ENCODE measurements at regions not wholly inside any gene's neighbourhood (a gene's known extent, or its start where the extent isn't known, plus 50 kb on each side); places are given as distances from the start of the nearest gene placed in this dataset.

DNA sequence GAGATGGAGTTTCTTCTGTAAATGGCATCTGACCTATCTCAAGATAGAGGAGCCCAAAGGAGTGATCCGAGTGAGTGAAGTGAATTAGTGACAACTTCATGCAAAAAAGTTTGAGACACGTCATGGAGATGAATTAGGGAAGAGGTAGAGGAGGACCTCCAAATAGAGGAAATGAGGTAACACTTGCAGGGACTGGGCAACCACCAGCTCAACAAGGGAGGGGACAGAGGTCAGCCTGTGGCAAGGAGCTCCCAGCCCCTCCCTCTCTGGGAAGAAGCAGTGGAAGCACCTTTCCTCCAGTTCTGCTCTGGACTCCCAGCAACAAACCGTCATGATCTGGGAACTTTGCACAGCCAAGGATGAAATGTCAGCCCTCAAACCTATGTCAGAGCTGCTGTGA lies 83.5 kb upstream of the IKZF1 start:
- H3K9me1 ChIP-seq (ENCODE audit: insufficient read depth, low read length) = no peaks in the 10 kb centered on the region
- no peak overlapping the region for H3K14ac ChIP-seq (replicated peaks; ENCODE audit: low read depth, low read length)
- no peaks in the 10 kb centered on the region for H4K20me1 ChIP-seq (ENCODE audit: insufficient read depth, low read length)
- H3K27ac ChIP-seq (ENCODE audit: insufficient read depth, low read length) = no peak overlapping the region
- no peak overlapping the region for H3K56ac ChIP-seq (ENCODE audit: extremely low read depth, insufficient read depth, low read length)
- no peak overlapping the region for H4K5ac ChIP-seq (ENCODE audit: low read depth, low read length)
- TF ChIP-seq MXI1 (IDR thresholded peaks at IDR 0.05; ENCODE audit: borderline replicate concordance, low read depth, low read length) = no peak
- no peak for TF ChIP-seq ELK1 (IDR thresholded peaks at IDR 0.05; ENCODE audit: borderline replicate concordance, low read depth, low read length)
- TF ChIP-seq CHD1 (IDR thresholded peaks at IDR 0.05; ENCODE audit: low read depth, low read length) = no peak
- no peak for TF ChIP-seq CEBPB (IDR thresholded peaks at IDR 0.05; ENCODE audit: low read depth, low read length)
- TF ChIP-seq, protein P1, sequence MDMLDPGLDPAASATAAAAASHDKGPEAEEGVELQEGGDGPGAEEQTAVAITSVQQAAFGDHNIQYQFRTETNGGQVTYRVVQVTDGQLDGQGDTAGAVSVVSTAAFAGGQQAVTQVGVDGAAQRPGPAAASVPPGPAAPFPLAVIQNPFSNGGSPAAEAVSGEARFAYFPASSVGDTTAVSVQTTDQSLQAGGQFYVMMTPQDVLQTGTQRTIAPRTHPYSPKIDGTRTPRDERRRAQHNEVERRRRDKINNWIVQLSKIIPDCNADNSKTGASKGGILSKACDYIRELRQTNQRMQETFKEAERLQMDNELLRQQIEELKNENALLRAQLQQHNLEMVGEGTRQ (IDR thresholded peaks at IDR 0.05; ENCODE audit: low read depth, low read length) = no peak
- TF ChIP-seq SMC3 (IDR thresholded peaks at IDR 0.05; ENCODE audit: low read depth, low read length) = no peak
- no peak for TF ChIP-seq POLR2A (IDR thresholded peaks at IDR 0.05; ENCODE audit: low read depth, low read length)
- TF ChIP-seq CTCF (conservative IDR thresholded peaks at IDR 0.05; ENCODE audit: low read depth, low read length) = no peak
- TF ChIP-seq RFX5 (IDR thresholded peaks at IDR 0.05; ENCODE audit: low read depth, low read length) = no peak
- TF ChIP-seq MAFK (IDR thresholded peaks at IDR 0.05; ENCODE audit: low read depth, low read length) = no peak
- BruUV-seq (replicated peaks) = no TSS peak
- ATAC-seq (ENCODE audit: low read depth) (no peak), DNase-seq (no peak)
- no peak overlapping the region for H2BK15ac ChIP-seq (ENCODE audit: low read depth, low read length)
- H3K18ac ChIP-seq (ENCODE audit: low read depth, low read length) = no peak overlapping the region
- H3K4ac ChIP-seq (ENCODE audit: low read depth, low read length) = no peak overlapping the region
- no peak overlapping the region for H3K4me2 ChIP-seq (ENCODE audit: low read depth, low read length)
- no peak overlapping the region for H4K8ac ChIP-seq (ENCODE audit: low read depth in 2 of 2, low read length in 2 of 2)
- no peaks in the 10 kb centered on the region for H3K36me3 ChIP-seq (ENCODE audit: control insufficient read depth, insufficient read depth, low read length)
- dilution Hi-C loops (cut with HindIII; ENCODE audit: low sequenced_read_pairs, unreplicated experiment) (no loop called here), intact Hi-C loops (cut with micrococcal nuclease) (no loop called here), in situ Hi-C loops (cut with MboI; ENCODE audit: low sequenced_read_pairs) (no loop called here)
- no peak overlapping the region for H3K4me3 ChIP-seq (ENCODE audit: insufficient read depth, low read depth, low read length)
- H3K4me1 ChIP-seq (ENCODE audit: control insufficient read depth, insufficient read depth, low read length) = no peaks in the 10 kb centered on the region
- no peaks in the 10 kb centered on the region for H3K79me1 ChIP-seq (ENCODE audit: low read depth in 1 of 2, low read length in 2 of 2)
- ChIA-PET POLR2A (ENCODE audit: unreplicated experiment) (no interaction called here), CTCF (no interaction called here)
- no peak overlapping the region for H2BK20ac ChIP-seq (ENCODE audit: low read depth, low read length)
- H3K9me3 ChIP-seq (ENCODE audit: control insufficient read depth, insufficient read depth, low read length) = peaks cover 7% of the 10 kb centered on the region
- no peak overlapping the region for H3K9ac ChIP-seq (ENCODE audit: low read depth, low read length)
- no peak overlapping the region for H2BK120ac ChIP-seq (ENCODE audit: low read depth, low read length)
- H3K23ac ChIP-seq (ENCODE audit: low read depth, low read length) = no peak overlapping the region
- 38% methylated on average over 1 of the region's 3 CpGs; no CpG with 5 or more reads in 1 of the 2 experiments for WGBS, 2 experiments (ENCODE audit: extremely low coverage in 2 of 2, insufficient read length in 1 of 2)
- no peak overlapping the region for H2AFZ ChIP-seq (replicated peaks; ENCODE audit: low read length, poor library complexity)
- no peak overlapping the region for H2AK9ac ChIP-seq (replicated peaks; ENCODE audit: low read depth, low read length, poor library complexity)
- no peak overlapping the region for H4K91ac ChIP-seq (ENCODE audit: insufficient read depth, low read depth, low read length)
- no peak overlapping the region for H2AK5ac ChIP-seq (ENCODE audit: low read depth, low read length)
- no peaks in the 10 kb centered on the region for H3K27me3 ChIP-seq (ENCODE audit: control insufficient read depth, insufficient read depth, low read length)
- no peak overlapping the region for H2BK5ac ChIP-seq (ENCODE audit: low read depth, low read length, poor library complexity, severe bottlenecking)
